GM23338 (cell line): ENCODE measurements at regions not wholly inside any gene's neighbourhood (a gene's known extent, or its start where the extent isn't known, plus 50 kb on each side); places are given as distances from the start of the nearest gene placed in this dataset.

ENCODE experiments used
- ATAC-seq: fragments of 200-7000 bp; cut with Tn5 transposase; 3 replicates; pipeline ENCODE4 v1.9.1; 2020
- DNase-seq: peaks from one replicate; pipeline ENCODE4 v3.0.0-alpha.2; 2015; ENCODE audit warnings: low spot score
- H2AFZ ChIP-seq: fragments of 200-600 bp; sonication (generic); 2 replicates; pipeline ENCODE4 v1.8.0; 2016; ENCODE audit warnings: antibody characterized with exemption, mild to moderate bottlenecking, moderate library complexity
- H3F3A ChIP-seq: fragments of 200-600 bp; sonication (generic); replicated peaks from 2 replicates; pipeline ENCODE4 v1.8.0; 2017; ENCODE audit warnings: antibody characterized with exemption, mixed run types, low read depth
- H3K27ac ChIP-seq: fragments of 200-600 bp; sonication (generic); 2 replicates; pipeline ENCODE4 v1.6.1; 2016; ENCODE audit warnings: low read depth
- H3K27me3 ChIP-seq: fragments of 200-600 bp; sonication (generic); 2 replicates; pipeline ENCODE4 v1.8.0; 2016; ENCODE audit warnings: mild to moderate bottlenecking, mixed run types, moderate library complexity; ENCODE audit not compliant: insufficient read depth
- H3K36me3 ChIP-seq: fragments of 200-600 bp; sonication (generic); 2 replicates; pipeline ENCODE4 v1.8.0; 2016; ENCODE audit warnings: mild to moderate bottlenecking; ENCODE audit not compliant: insufficient read depth
- H3K4me1 ChIP-seq: fragments of 200-600 bp; sonication (generic); 2 replicates; pipeline ENCODE4 v1.8.0; 2016; ENCODE audit warnings: mild to moderate bottlenecking, moderate library complexity; ENCODE audit not compliant: insufficient read depth
- H3K4me2 ChIP-seq: fragments of 200-600 bp; sonication (generic); 2 replicates; pipeline ENCODE4 v1.7.1; 2017; ENCODE audit warnings: mixed run types
- H3K4me3 ChIP-seq: fragments of 200-600 bp; sonication (generic); 2 replicates; pipeline ENCODE4 v1.6.1; 2016; ENCODE audit warnings: mixed run types
- H3K79me2 ChIP-seq: fragments of 200-600 bp; sonication (generic); replicated peaks from 2 replicates; pipeline ENCODE4 v1.8.0; 2017; ENCODE audit warnings: mild to moderate bottlenecking; ENCODE audit not compliant: insufficient read depth
- H3K9me2 ChIP-seq: fragments of 200-600 bp; sonication (generic); 2 replicates; pipeline ENCODE4 v1.8.0; 2017; ENCODE audit not compliant: insufficient read depth
- H4K20me1 ChIP-seq: fragments of 200-600 bp; sonication (generic); replicated peaks from 2 replicates; pipeline ENCODE4 v1.8.0; 2017; ENCODE audit warnings: mild to moderate bottlenecking; ENCODE audit not compliant: insufficient read depth
- H3K27ac Mint-ChIP-seq: 2 replicates; pipeline ENCODE4 v1.8.0; 2020; ENCODE audit warnings: inconsistent platforms, mild to moderate bottlenecking, moderate library complexity, mixed read lengths
- H3K27me3 Mint-ChIP-seq: 3 replicates; pipeline ENCODE4 v1.8.0; 2022; ENCODE audit warnings: low read depth, mild to moderate bottlenecking, moderate library complexity, mixed read lengths, inconsistent platforms; ENCODE audit not compliant: insufficient read depth, poor library complexity
- H3K36me3 Mint-ChIP-seq: 3 replicates; pipeline ENCODE4 v1.8.0; 2021; ENCODE audit warnings: low read depth, mild to moderate bottlenecking, inconsistent platforms, moderate library complexity, mixed read lengths
- H3K4me1 Mint-ChIP-seq: 3 replicates; pipeline ENCODE4 v1.8.0; 2020; ENCODE audit warnings: mild to moderate bottlenecking, inconsistent platforms, mixed read lengths
- H3K4me3 Mint-ChIP-seq: 3 replicates; pipeline ENCODE4 v1.8.0; 2021; ENCODE audit warnings: moderate library complexity, mild to moderate bottlenecking, inconsistent platforms, mixed read lengths
- H3K9me3 Mint-ChIP-seq: 3 replicates; pipeline ENCODE4 v1.8.0; 2020; ENCODE audit warnings: moderate library complexity, mild to moderate bottlenecking, inconsistent platforms, mixed read lengths
- CREB1 ChIP-seq: fragments of 250-450 bp; sonication (Bioruptor Pico); IDR thresholded peaks from 2 replicates; pipeline ENCODE4 v1.5.0; 2020; ENCODE audit warnings: low read depth, mild to moderate bottlenecking, moderate library complexity
- CTCF ChIP-seq, 2 experiments: fragments of 200-600 bp in 1 of 2; sonication (generic) in 1 of 2; conservative IDR thresholded peaks; 2 replicates each; pipeline versions ENCODE4 v1.5.1 to v1.6.1; 2016 to 2017; ENCODE audit warnings: antibody characterized with exemption in 2 of 2, low read depth in 2 of 2, mild to moderate bottlenecking in 2 of 2, moderate library complexity in 1 of 2
- ETS1 ChIP-seq: IDR thresholded peaks from 2 replicates; pipeline ENCODE4 v1.6.1; 2016; ENCODE audit warnings: antibody characterized with exemption
- EZH2 ChIP-seq: fragments of 200-600 bp; sonication (generic); IDR thresholded peaks from one replicate; pipeline ENCODE4 v1.8.0; 2017; ENCODE audit warnings: antibody characterized with exemption, mild to moderate bottlenecking, low read depth; ENCODE audit not compliant: unreplicated experiment
- EZH2phosphoT487 ChIP-seq: fragments of 200-600 bp; sonication (generic); IDR thresholded peaks from one replicate; pipeline ENCODE4 v1.8.1; 2018; ENCODE audit warnings: antibody characterized with exemption; ENCODE audit not compliant: unreplicated experiment
- JUNB ChIP-seq: IDR thresholded peaks from one replicate; pipeline ENCODE4 v1.6.1; 2016; ENCODE audit warnings: antibody characterized with exemption; ENCODE audit not compliant: unreplicated experiment
- NANOG ChIP-seq: IDR thresholded peaks from 2 replicates; pipeline ENCODE4 v1.6.1; 2016; ENCODE audit warnings: antibody characterized with exemption, borderline replicate concordance
- POLR2AphosphoS5 ChIP-seq: IDR thresholded peaks from 2 replicates; pipeline ENCODE4 v1.6.1; 2016; ENCODE audit warnings: antibody characterized with exemption, low read depth
- REST ChIP-seq: IDR thresholded peaks from one replicate; pipeline ENCODE4 v1.6.1; 2018; ENCODE audit warnings: antibody characterized with exemption; ENCODE audit not compliant: unreplicated experiment
- STAT1 ChIP-seq: IDR thresholded peaks from one replicate; pipeline ENCODE4 v1.6.1; 2016; ENCODE audit warnings: antibody characterized with exemption; ENCODE audit not compliant: unreplicated experiment
- ZNF114 ChIP-seq: fragments of 250-450 bp; sonication (Bioruptor Pico); IDR thresholded peaks from 2 replicates; pipeline ENCODE4 v1.5.0; 2020; ENCODE audit warnings: mild to moderate bottlenecking, moderate library complexity
- ZNF331 ChIP-seq: fragments of 250-450 bp; sonication (Bioruptor Pico); IDR thresholded peaks from 2 replicates; pipeline ENCODE4 v1.5.0; 2020; ENCODE audit warnings: low read depth, mild to moderate bottlenecking, moderate library complexity
- ZNF462 ChIP-seq: fragments of 250-450 bp; sonication (Bioruptor Pico); IDR thresholded peaks from 2 replicates; pipeline ENCODE4 v1.5.0; 2020; ENCODE audit warnings: mild to moderate bottlenecking, moderate library complexity

GRCh38 chr5:53422539-53422938, 57.9 kb upstream of the FST start:
- TF ChIP-seq ZNF331 (CRISPR knock-in tag): no peak
- no peak for TF ChIP-seq NANOG
- no peak for TF ChIP-seq POLR2AphosphoS5
- TF ChIP-seq ETS1: no peak
- TF ChIP-seq CTCF (conservative IDR thresholded peaks at IDR 0.05; ENCODE audit: low read depth in 2 of 2): no peak
- no peak for TF ChIP-seq ZNF114 (CRISPR knock-in tag)
- no peak for TF ChIP-seq ZNF462
- no peak for TF ChIP-seq CREB1
- no peak for TF ChIP-seq EZH2phosphoT487
- TF ChIP-seq REST: no peak
- no peak for TF ChIP-seq EZH2
- no peak for TF ChIP-seq STAT1
- TF ChIP-seq JUNB: no peak
- Histone ChIP-seq H3K4me3 (no peak overlapping the region), H3K27ac (no peak overlapping the region), H3K36me3 (no peaks in the 10 kb centered on the region), H4K20me1 (no peaks in the 10 kb centered on the region), H2AFZ (no peak overlapping the region), H3K4me1 (peaks cover 22% of the 10 kb centered on the region; the same call in 1 of the 2 replicates), H3K4me2 (no peak overlapping the region), H3F3A (no peaks in the 10 kb centered on the region), H3K79me2 (no peaks in the 10 kb centered on the region), H3K9me2 (no peaks in the 10 kb centered on the region), H3K27me3 (no peaks in the 10 kb centered on the region)
- Mint-ChIP-seq H3K36me3 (no peaks in the 10 kb centered on the region), H3K27ac (no peak overlapping the region), H3K27me3 (no peaks in the 10 kb centered on the region), H3K4me3 (no peak overlapping the region), H3K4me1 (peaks cover 24% of the 10 kb centered on the region), H3K9me3 (no peaks in the 10 kb centered on the region)
- DNase-seq: no peak
- ATAC-seq: no peak
